ENCODE measurements at regions not wholly inside any gene's neighbourhood (a gene's known extent, or its start where the extent isn't known, plus 50 kb on each side); places are given as distances from the start of the nearest gene placed in this dataset.
"Not testable (repeated sequence)": the region's sequence is repeated elsewhere in the genome, so short reads cannot be mapped to it uniquely, and the experiment has no call there.

- no peaks in the 10 kb centered on the region for H3K36me3 ChIP-seq (ENCODE audit: control insufficient read depth in 3 of 3, insufficient read depth in 3 of 3, low read length in 3 of 3)
- H3K9ac ChIP-seq (ENCODE audit: low read depth in 1 of 3, low read length in 3 of 3), result no peak overlapping the region
- H3K4me1 ChIP-seq (ENCODE audit: control insufficient read depth in 3 of 3, insufficient read depth in 3 of 3, low read length in 3 of 3), result no peaks in the 10 kb centered on the region
- H3K27ac ChIP-seq (ENCODE audit: low read depth, low read length), result no peak overlapping the region
- no peak overlapping the region for H3K4me3 ChIP-seq (ENCODE audit: low read length in 3 of 3)
- no peaks in the 10 kb centered on the region for H3K27me3 ChIP-seq (ENCODE audit: control insufficient read depth in 3 of 3, insufficient read depth in 3 of 3, low read length in 3 of 3)
- no peaks in the 10 kb centered on the region for H3K9me3 ChIP-seq (ENCODE audit: control insufficient read depth in 3 of 3, low read length in 3 of 3)
Measured at GRCh38 chr13:82961757-82962156, 920.5 kb downstream of the SLITRK1 start.

- H3K9me3 ChIP-seq (ENCODE audit: control insufficient read depth in 3 of 3, low read length in 3 of 3); H3K27ac ChIP-seq (ENCODE audit: low read depth, low read length); H3K36me3 ChIP-seq (ENCODE audit: control insufficient read depth in 3 of 3, insufficient read depth in 3 of 3, low read length in 3 of 3); H3K4me3 ChIP-seq (ENCODE audit: low read length in 3 of 3); H3K27me3 ChIP-seq (ENCODE audit: control insufficient read depth in 3 of 3, insufficient read depth in 3 of 3, low read length in 3 of 3); H3K4me1 ChIP-seq (ENCODE audit: control insufficient read depth in 3 of 3, insufficient read depth in 3 of 3, low read length in 3 of 3); H3K9ac ChIP-seq (ENCODE audit: low read depth in 1 of 3, low read length in 3 of 3): not testable (repeated sequence)
Measured at GRCh38 chr13:82952336-82952735, 929.9 kb downstream of the SLITRK1 start.

- no peak overlapping the region for H3K27ac ChIP-seq (ENCODE audit: low read depth, low read length)
- no peaks in the 10 kb centered on the region for H3K36me3 ChIP-seq (ENCODE audit: control insufficient read depth in 3 of 3, insufficient read depth in 3 of 3, low read length in 3 of 3)
- no peaks in the 10 kb centered on the region for H3K4me1 ChIP-seq (ENCODE audit: control insufficient read depth in 3 of 3, insufficient read depth in 3 of 3, low read length in 3 of 3)
- H3K27me3 ChIP-seq (ENCODE audit: control insufficient read depth in 3 of 3, insufficient read depth in 3 of 3, low read length in 3 of 3), result no peaks in the 10 kb centered on the region
- no peak overlapping the region for H3K9ac ChIP-seq (ENCODE audit: low read depth in 1 of 3, low read length in 3 of 3)
- H3K4me3 ChIP-seq (ENCODE audit: low read length in 3 of 3), result no peak overlapping the region
- H3K9me3 ChIP-seq (ENCODE audit: control insufficient read depth in 3 of 3, low read length in 3 of 3), result no peaks in the 10 kb centered on the region
Measured at GRCh38 chr13:82947683-82948082, 934.6 kb downstream of the SLITRK1 start.

- Histone ChIP-seq H3K27me3 (ENCODE audit: control insufficient read depth in 3 of 3, insufficient read depth in 3 of 3, low read length in 3 of 3) (no peaks in the 10 kb centered on the region), H3K9ac (ENCODE audit: low read depth in 1 of 3, low read length in 3 of 3) (no peak overlapping the region), H3K27ac (ENCODE audit: low read depth, low read length) (no peak overlapping the region), H3K36me3 (ENCODE audit: control insufficient read depth in 3 of 3, insufficient read depth in 3 of 3, low read length in 3 of 3) (no peaks in the 10 kb centered on the region), H3K9me3 (ENCODE audit: control insufficient read depth in 3 of 3, low read length in 3 of 3) (no peaks in the 10 kb centered on the region), H3K4me1 (ENCODE audit: control insufficient read depth in 3 of 3, insufficient read depth in 3 of 3, low read length in 3 of 3) (no peaks in the 10 kb centered on the region), H3K4me3 (ENCODE audit: low read length in 3 of 3) (no peak overlapping the region)
Measured at GRCh38 chr13:82947191-82947621, 935.1 kb downstream of the SLITRK1 start.

GRCh38 chr13:82938644-82939043 is 943.6 kb downstream of the SLITRK1 start:
- H3K9me3 ChIP-seq (ENCODE audit: control insufficient read depth in 3 of 3, low read length in 3 of 3), result no peaks in the 10 kb centered on the region
- no peak overlapping the region for H3K9ac ChIP-seq (ENCODE audit: low read depth in 1 of 3, low read length in 3 of 3)
- no peak overlapping the region for H3K27ac ChIP-seq (ENCODE audit: low read depth, low read length)
- no peaks in the 10 kb centered on the region for H3K27me3 ChIP-seq (ENCODE audit: control insufficient read depth in 3 of 3, insufficient read depth in 3 of 3, low read length in 3 of 3)
- no peaks in the 10 kb centered on the region for H3K4me1 ChIP-seq (ENCODE audit: control insufficient read depth in 3 of 3, insufficient read depth in 3 of 3, low read length in 3 of 3)
- no peak overlapping the region for H3K4me3 ChIP-seq (ENCODE audit: low read length in 3 of 3)
- no peaks in the 10 kb centered on the region for H3K36me3 ChIP-seq (ENCODE audit: control insufficient read depth in 3 of 3, insufficient read depth in 3 of 3, low read length in 3 of 3)

- Histone ChIP-seq H3K4me3 (ENCODE audit: low read length in 3 of 3) (no peak overlapping the region), H3K4me1 (ENCODE audit: control insufficient read depth in 3 of 3, insufficient read depth in 3 of 3, low read length in 3 of 3) (no peaks in the 10 kb centered on the region), H3K9ac (ENCODE audit: low read depth in 1 of 3, low read length in 3 of 3) (no peak overlapping the region), H3K9me3 (ENCODE audit: control insufficient read depth in 3 of 3, low read length in 3 of 3) (no peaks in the 10 kb centered on the region), H3K27ac (ENCODE audit: low read depth, low read length) (no peak overlapping the region), H3K36me3 (ENCODE audit: control insufficient read depth in 3 of 3, insufficient read depth in 3 of 3, low read length in 3 of 3) (no peaks in the 10 kb centered on the region), H3K27me3 (ENCODE audit: control insufficient read depth in 3 of 3, insufficient read depth in 3 of 3, low read length in 3 of 3) (no peaks in the 10 kb centered on the region)
Measured at GRCh38 chr13:82934000-82934399, 948.3 kb downstream of the SLITRK1 start.

GRCh38 chr13:82925114-82925513 is 957.2 kb downstream of the SLITRK1 start:
- no peaks in the 10 kb centered on the region for H3K36me3 ChIP-seq (ENCODE audit: control insufficient read depth in 3 of 3, insufficient read depth in 3 of 3, low read length in 3 of 3)
- H3K4me1 ChIP-seq (ENCODE audit: control insufficient read depth in 3 of 3, insufficient read depth in 3 of 3, low read length in 3 of 3), result no peaks in the 10 kb centered on the region
- no peak overlapping the region for H3K9ac ChIP-seq (ENCODE audit: low read depth in 1 of 3, low read length in 3 of 3)
- H3K4me3 ChIP-seq (ENCODE audit: low read length in 3 of 3), result no peak overlapping the region
- no peaks in the 10 kb centered on the region for H3K9me3 ChIP-seq (ENCODE audit: control insufficient read depth in 3 of 3, low read length in 3 of 3)
- H3K27ac ChIP-seq (ENCODE audit: low read depth, low read length), result no peak overlapping the region
- no peaks in the 10 kb centered on the region for H3K27me3 ChIP-seq (ENCODE audit: control insufficient read depth in 3 of 3, insufficient read depth in 3 of 3, low read length in 3 of 3)

- H3K36me3 ChIP-seq (ENCODE audit: control insufficient read depth in 3 of 3, insufficient read depth in 3 of 3, low read length in 3 of 3), result no peaks in the 10 kb centered on the region
- no peaks in the 10 kb centered on the region for H3K27me3 ChIP-seq (ENCODE audit: control insufficient read depth in 3 of 3, insufficient read depth in 3 of 3, low read length in 3 of 3)
- no peak overlapping the region for H3K27ac ChIP-seq (ENCODE audit: low read depth, low read length)
- H3K4me3 ChIP-seq (ENCODE audit: low read length in 3 of 3), result no peak overlapping the region
- H3K4me1 ChIP-seq (ENCODE audit: control insufficient read depth in 3 of 3, insufficient read depth in 3 of 3, low read length in 3 of 3), result no peaks in the 10 kb centered on the region
- H3K9me3 ChIP-seq (ENCODE audit: control insufficient read depth in 3 of 3, low read length in 3 of 3), result no peaks in the 10 kb centered on the region
- no peak overlapping the region for H3K9ac ChIP-seq (ENCODE audit: low read depth in 1 of 3, low read length in 3 of 3)
Measured at GRCh38 chr13:82917984-82918383, 964.3 kb downstream of the SLITRK1 start.

- H3K27me3 ChIP-seq (ENCODE audit: control insufficient read depth in 3 of 3, insufficient read depth in 3 of 3, low read length in 3 of 3), result no peaks in the 10 kb centered on the region
- H3K9me3 ChIP-seq (ENCODE audit: control insufficient read depth in 3 of 3, low read length in 3 of 3), result no peaks in the 10 kb centered on the region
- H3K27ac ChIP-seq (ENCODE audit: low read depth, low read length), result no peak overlapping the region
- no peaks in the 10 kb centered on the region for H3K36me3 ChIP-seq (ENCODE audit: control insufficient read depth in 3 of 3, insufficient read depth in 3 of 3, low read length in 3 of 3)
- H3K4me3 ChIP-seq (ENCODE audit: low read length in 3 of 3), result no peak overlapping the region
- H3K4me1 ChIP-seq (ENCODE audit: control insufficient read depth in 3 of 3, insufficient read depth in 3 of 3, low read length in 3 of 3), result no peaks in the 10 kb centered on the region
- no peak overlapping the region for H3K9ac ChIP-seq (ENCODE audit: low read depth in 1 of 3, low read length in 3 of 3)
Measured at GRCh38 chr13:82912564-82912963, 969.7 kb downstream of the SLITRK1 start.

GRCh38 chr13:82905071-82905470 is 977.2 kb downstream of the SLITRK1 start:
- no peak overlapping the region for H3K9ac ChIP-seq (ENCODE audit: low read depth in 1 of 3, low read length in 3 of 3)

GRCh38 chr13:82900453-82900852 is 981.8 kb downstream of the SLITRK1 start:
- Histone ChIP-seq H3K27ac (ENCODE audit: low read depth, low read length) (no peak overlapping the region), H3K27me3 (ENCODE audit: control insufficient read depth in 3 of 3, insufficient read depth in 3 of 3, low read length in 3 of 3) (no peaks in the 10 kb centered on the region), H3K4me3 (ENCODE audit: low read length in 3 of 3) (no peak overlapping the region), H3K9me3 (ENCODE audit: control insufficient read depth in 3 of 3, low read length in 3 of 3) (no peaks in the 10 kb centered on the region), H3K9ac (ENCODE audit: low read depth in 1 of 3, low read length in 3 of 3) (no peak overlapping the region), H3K36me3 (ENCODE audit: control insufficient read depth in 3 of 3, insufficient read depth in 3 of 3, low read length in 3 of 3) (no peaks in the 10 kb centered on the region), H3K4me1 (ENCODE audit: control insufficient read depth in 3 of 3, insufficient read depth in 3 of 3, low read length in 3 of 3) (no peaks in the 10 kb centered on the region)

More at GRCh38 chr13:82905071-82905470, 977.2 kb downstream of the SLITRK1 start:
- Histone ChIP-seq H3K27me3 (ENCODE audit: control insufficient read depth in 3 of 3, insufficient read depth in 3 of 3, low read length in 3 of 3) (no peaks in the 10 kb centered on the region), H3K36me3 (ENCODE audit: control insufficient read depth in 3 of 3, insufficient read depth in 3 of 3, low read length in 3 of 3) (no peaks in the 10 kb centered on the region), H3K4me3 (ENCODE audit: low read length in 3 of 3) (no peak overlapping the region), H3K4me1 (ENCODE audit: control insufficient read depth in 3 of 3, insufficient read depth in 3 of 3, low read length in 3 of 3) (no peaks in the 10 kb centered on the region), H3K9me3 (ENCODE audit: control insufficient read depth in 3 of 3, low read length in 3 of 3) (no peaks in the 10 kb centered on the region), H3K27ac (ENCODE audit: low read depth, low read length) (no peak overlapping the region)
